K562 (cell line): ENCODE measurements at regions not wholly inside any gene's neighbourhood (a gene's known extent, or its start where the extent isn't known, plus 50 kb on each side); places are given as distances from the start of the nearest gene placed in this dataset.

Experiments
- ATAC-seq: fragments of 200-7000 bp; cut with Tn5 transposase; 3 replicates; pipeline ENCODE4 v1.9.1; 2020; ENCODE audit warnings: moderate library complexity
- BruUV-seq: library from RNA; stranded (reverse); fragments of 400-500 nt; replicated peaks from 2 replicates; lab custom pipeline; 2021; lab: Mats Ljungman, UMichigan
- CTCF ChIA-PET: fragments of 300-600 bp; formaldehyde crosslinking; extraction: SDS; loops from one replicate; lab custom pipeline; 2021; ENCODE audit warnings: low intra/inter-chr PET ratio; lab: Yijun Ruan, JAX
- POLR2A ChIA-PET: fragments of 300-600, 350-650 bp; sonication (Branson Sonifier 250); formaldehyde crosslinking; extraction: SDS; loops from one replicate; lab custom pipeline; 2021; ENCODE audit warnings: antibody characterized with exemption, inconsistent platforms; lab: Yijun Ruan, JAX
- DNase-seq, 4 experiments: peaks; one replicate each; pipeline versions ENCODE4 v3.0.0 to v3.0.0-alpha.2; 2011 to 2018; ENCODE audit warnings: low spot score in 3 of 4, mixed read lengths in 3 of 4; ENCODE audit errors: extremely low read depth in 1 of 4
- FAIRE-seq: peaks from 2 replicates; lab custom pipeline; 2011; peaks lifted over from hg19 to GRCh38; lab: Jason Lieb, UNC
- H2AFZ ChIP-seq: 2 replicates; pipeline ENCODE4 v1.6.0; 2011; ENCODE audit warnings: low read depth, low read length, control low read depth, inconsistent platforms
- H3K27ac ChIP-seq: fragments of 200-600 bp; 3 replicates; pipeline ENCODE4 v1.8.0; 2011; ENCODE audit warnings: low read depth, mild to moderate bottlenecking, control low read depth, inconsistent platforms, low read length, moderate library complexity, mixed read lengths; ENCODE audit errors: extremely low read depth
- H3K27me3 ChIP-seq, 2 experiments: fragments of 300-600 bp in 1 of 2; 2 replicates in 1 of 2; 3 replicates in 1 of 2; pipeline versions ENCODE4 v1.6.0 to v1.8.0; 2011; ENCODE audit warnings: inconsistent platforms in 2 of 2, low read length in 2 of 2, mild to moderate bottlenecking in 1 of 2, mixed read lengths in 1 of 2, moderate library complexity in 1 of 2; ENCODE audit not compliant: control insufficient read depth in 2 of 2, insufficient read depth in 2 of 2
- H3K36me3 ChIP-seq: fragments of 300-600 bp; 3 replicates; pipeline ENCODE4 v1.8.0; 2011; ENCODE audit warnings: mild to moderate bottlenecking, low read length, inconsistent platforms; ENCODE audit not compliant: control insufficient read depth, insufficient read depth
- H3K4me1 ChIP-seq, 2 experiments: fragments of 200-600 bp in 1 of 2; replicated peaks in 1 of 2; 2 replicates in 1 of 2; 3 replicates in 1 of 2; pipeline versions ENCODE4 v1.5.1 to v1.8.0; 2011; ENCODE audit warnings: inconsistent platforms in 2 of 2, low read length in 2 of 2, mild to moderate bottlenecking in 1 of 2, mixed read lengths in 1 of 2, moderate library complexity in 1 of 2; ENCODE audit not compliant: control insufficient read depth in 2 of 2, insufficient read depth in 2 of 2
- H3K4me2 ChIP-seq: 2 replicates; pipeline ENCODE4 v1.6.1; 2011; ENCODE audit warnings: low read length, control low read depth, inconsistent platforms, mixed read lengths; ENCODE audit not compliant: insufficient read depth
- H3K4me3 ChIP-seq: fragments of 200-600 bp; sonication (generic), shearing (Covaris generic); 2 replicates; pipeline ENCODE4 v1.5.1; 2016; ENCODE audit warnings: control low read depth, inconsistent platforms
- H3K79me2 ChIP-seq: fragments of 200-600 bp; 3 replicates; pipeline ENCODE4 v1.8.0; 2011; ENCODE audit warnings: low read length, inconsistent platforms; ENCODE audit not compliant: control insufficient read depth, insufficient read depth
- H3K9ac ChIP-seq, 2 experiments: 2 replicates each; pipeline versions ENCODE4 v1.6.0 to v1.6.1; 2011; ENCODE audit warnings: low read depth in 2 of 2, low read length in 2 of 2, control low read depth in 1 of 2, inconsistent platforms in 1 of 2, mild to moderate bottlenecking in 1 of 2, mixed read lengths in 1 of 2; ENCODE audit not compliant: insufficient read depth in 1 of 2
- H3K9me1 ChIP-seq: one replicate; pipeline ENCODE4 v1.6.0; 2011; ENCODE audit warnings: inconsistent platforms, mild to moderate bottlenecking, low read length, moderate library complexity; ENCODE audit not compliant: control insufficient read depth, insufficient read depth
- H3K9me3 ChIP-seq: replicated peaks from 2 replicates; pipeline ENCODE4 v1.5.1; 2011; ENCODE audit warnings: low read depth, low read length, inconsistent platforms; ENCODE audit not compliant: control insufficient read depth, insufficient read depth
- H4K20me1 ChIP-seq: replicated peaks from 2 replicates; pipeline ENCODE4 v1.6.1; 2011; ENCODE audit warnings: low read length, inconsistent platforms, mixed read lengths; ENCODE audit not compliant: control insufficient read depth, insufficient read depth
- BHLHE40 ChIP-seq: IDR thresholded peaks from 2 replicates; pipeline ENCODE4 v1.6.1; 2011; ENCODE audit warnings: low read length, improper control_type of control experiment
- CREM ChIP-seq: IDR thresholded peaks from 2 replicates; pipeline ENCODE4 v1.6.1; 2014; ENCODE audit warnings: antibody characterized with exemption, low read depth
- EZH2 ChIP-seq: IDR thresholded peaks from 2 replicates; pipeline ENCODE4 v1.6.1; 2012; ENCODE audit warnings: low read depth, mild to moderate bottlenecking, inconsistent platforms, low read length, borderline replicate concordance
- GTF2E2 ChIP-seq: fragments of 200-800 bp; sonication (Bioruptor generic); IDR thresholded peaks from 2 replicates; pipeline ENCODE4 v1.6.1; 2016; ENCODE audit warnings: missing genetic modification characterization, missing compliant biosample characterization
- HEY1 ChIP-seq: fragments of 250-450 bp; sonication (Bioruptor Pico); IDR thresholded peaks from 2 replicates; pipeline ENCODE4 v1.5.0; 2020; ENCODE audit warnings: mild to moderate bottlenecking, moderate library complexity, borderline replicate concordance
- MCM5 ChIP-seq: fragments of 450-650 bp; IDR thresholded peaks from 2 replicates; pipeline ENCODE4 v1.6.1; 2016; ENCODE audit warnings: low read depth
- NR2C2 ChIP-seq, 2 experiments: fragments of 200-800 bp in 1 of 2; sonication (Bioruptor generic) in 1 of 2; sonication (generic) in 1 of 2; formaldehyde crosslinking in 1 of 2; IDR thresholded peaks; 2 replicates each; pipeline versions ENCODE4 v1.6.1 to v1.8.0; 2016 to 2022; ENCODE audit warnings: mild to moderate bottlenecking in 1 of 2, missing compliant biosample characterization in 1 of 2, missing genetic modification characterization in 1 of 2, missing genetic modification reagents in 1 of 2
- SAFB ChIP-seq: fragments of 200-400 bp; formaldehyde crosslinking; IDR thresholded peaks from 2 replicates; pipeline ENCODE4 v1.6.1; 2017; ENCODE audit warnings: low read depth, low read length, borderline replicate concordance
- SNRNP70 ChIP-seq: fragments of 200-400 bp; formaldehyde crosslinking; optimal IDR thresholded peaks from 2 replicates; pipeline ENCODE3; 2017; ENCODE audit warnings: low read depth, low read length
- ZNF444 ChIP-seq: fragments of 250-450 bp; sonication (Bioruptor Pico); IDR thresholded peaks from 2 replicates; pipeline ENCODE4 v1.4.0; 2020; ENCODE audit warnings: mild to moderate bottlenecking, moderate library complexity
- ZNF778 ChIP-seq: fragments of 450-650 bp; formaldehyde crosslinking; IDR thresholded peaks from 2 replicates; pipeline ENCODE4 v1.4.0; 2020; ENCODE audit warnings: mild to moderate bottlenecking, moderate library complexity
- in situ Hi-C: fragments of 300-500 bp; cut with MboI; formaldehyde crosslinking; loops from 4 replicates; pipeline ENCODE4 v1.15.0; 2018; ENCODE audit warnings: inconsistent platforms, mixed read lengths
- intact Hi-C: fragments of 100-400 bp; cut with micrococcal nuclease; formaldehyde crosslinking; loops from 2 replicates; pipeline ENCODE4 v1.14.2; 2022
- TF ChIP-seq, protein P1 (sequence below), 2 experiments: fragments of 450-650 bp in 1 of 2; sonication (generic) in 1 of 2; formaldehyde crosslinking in 1 of 2; IDR thresholded peaks in 1 of 2; conservative IDR thresholded peaks in 1 of 2; 2 replicates each; pipeline versions ENCODE4 v1.6.1 to v1.8.1; 2016 to 2023; ENCODE audit warnings: mild to moderate bottlenecking in 2 of 2, moderate library complexity in 2 of 2, inconsistent platforms in 1 of 2, missing genetic modification reagents in 1 of 2
- TF ChIP-seq, protein P2 (sequence below): sonication (generic); formaldehyde crosslinking; IDR thresholded peaks from 2 replicates; pipeline ENCODE4 v1.8.1; 2023; ENCODE audit warnings: mild to moderate bottlenecking, missing genetic modification reagents

DNA sequence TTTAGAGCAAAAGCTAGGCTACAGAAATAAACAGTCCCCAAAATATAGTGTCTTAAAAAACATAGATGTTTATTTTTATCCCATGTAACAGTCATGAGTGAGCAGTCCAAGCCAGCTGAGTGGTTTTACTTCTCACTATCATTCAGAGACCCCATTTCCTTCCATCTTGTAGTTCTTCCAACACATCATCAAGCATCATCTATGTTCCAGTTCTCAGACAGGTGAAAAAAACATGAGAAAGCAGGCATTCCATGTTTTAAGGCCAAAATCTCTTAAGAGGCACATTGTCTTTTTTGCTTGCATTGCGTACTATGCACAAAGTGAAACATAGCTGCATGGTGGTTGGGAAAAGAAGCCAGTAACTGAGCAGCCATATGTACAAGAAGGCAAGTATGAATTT, 128.6 kb downstream of the ATOH1 start (continued):
- TF ChIP-seq, protein P1, sequence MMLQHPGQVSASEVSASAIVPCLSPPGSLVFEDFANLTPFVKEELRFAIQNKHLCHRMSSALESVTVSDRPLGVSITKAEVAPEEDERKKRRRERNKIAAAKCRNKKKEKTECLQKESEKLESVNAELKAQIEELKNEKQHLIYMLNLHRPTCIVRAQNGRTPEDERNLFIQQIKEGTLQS (IDR thresholded peaks at IDR 0.05): no peak
- TF ChIP-seq, protein P1 (CRISPR knock-in tag; conservative IDR thresholded peaks at IDR 0.05): no peak

DNA sequence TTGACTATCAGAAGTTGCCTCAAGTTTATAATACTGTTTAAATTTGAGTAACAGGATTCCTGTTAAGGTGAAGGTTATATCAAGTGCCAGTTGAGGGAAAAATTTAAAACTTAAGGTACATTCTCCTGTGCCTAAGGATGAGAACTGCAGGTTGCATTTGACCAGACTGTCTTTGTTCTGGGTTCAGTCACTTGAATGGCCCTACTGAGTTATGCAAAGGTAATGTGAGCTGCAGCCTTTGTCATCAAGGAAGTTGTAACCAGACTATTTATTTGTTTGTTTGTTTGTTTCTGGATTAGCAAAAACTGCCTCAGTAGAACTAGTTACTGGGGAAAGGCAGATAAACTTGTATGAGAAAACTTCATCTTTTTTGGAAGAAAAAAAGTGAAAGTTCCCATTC, 131.9 kb downstream of the ATOH1 start:
- no peak overlapping the region for H2AFZ ChIP-seq
- BruUV-seq: no TSS peak
- no peaks in the 10 kb centered on the region for H3K4me1 ChIP-seq
- in situ Hi-C loops (no loop called here), intact Hi-C loops (no loop called here)
- H3K27me3 ChIP-seq: no peaks in the 10 kb centered on the region
- H4K20me1 ChIP-seq: no peaks in the 10 kb centered on the region
- H3K9ac ChIP-seq: no peak overlapping the region
- no peak overlapping the region for H3K27ac ChIP-seq
- no peaks in the 10 kb centered on the region for H3K36me3 ChIP-seq
- ATAC-seq (no peak), FAIRE-seq (no peak)
- H3K9me1 ChIP-seq: no peaks in the 10 kb centered on the region
- H3K9me3 ChIP-seq: no peaks in the 10 kb centered on the region
- no peak overlapping the region for H3K4me2 ChIP-seq
- TF ChIP-seq ZNF444: no peak
- TF ChIP-seq NR2C2 (CRISPR knock-in tag; IDR thresholded peaks at IDR 0.05): no peak
- no peak for TF ChIP-seq NR2C2 (tag; IDR thresholded peaks at IDR 0.05)
- TF ChIP-seq ZNF778 (CRISPR knock-in tag): no peak
- no peak for TF ChIP-seq CREM
- no peak for TF ChIP-seq BHLHE40
- no peak for TF ChIP-seq HEY1
- no peak for TF ChIP-seq MCM5
- TF ChIP-seq GTF2E2 (tag): no peak
- TF ChIP-seq, protein P2, sequence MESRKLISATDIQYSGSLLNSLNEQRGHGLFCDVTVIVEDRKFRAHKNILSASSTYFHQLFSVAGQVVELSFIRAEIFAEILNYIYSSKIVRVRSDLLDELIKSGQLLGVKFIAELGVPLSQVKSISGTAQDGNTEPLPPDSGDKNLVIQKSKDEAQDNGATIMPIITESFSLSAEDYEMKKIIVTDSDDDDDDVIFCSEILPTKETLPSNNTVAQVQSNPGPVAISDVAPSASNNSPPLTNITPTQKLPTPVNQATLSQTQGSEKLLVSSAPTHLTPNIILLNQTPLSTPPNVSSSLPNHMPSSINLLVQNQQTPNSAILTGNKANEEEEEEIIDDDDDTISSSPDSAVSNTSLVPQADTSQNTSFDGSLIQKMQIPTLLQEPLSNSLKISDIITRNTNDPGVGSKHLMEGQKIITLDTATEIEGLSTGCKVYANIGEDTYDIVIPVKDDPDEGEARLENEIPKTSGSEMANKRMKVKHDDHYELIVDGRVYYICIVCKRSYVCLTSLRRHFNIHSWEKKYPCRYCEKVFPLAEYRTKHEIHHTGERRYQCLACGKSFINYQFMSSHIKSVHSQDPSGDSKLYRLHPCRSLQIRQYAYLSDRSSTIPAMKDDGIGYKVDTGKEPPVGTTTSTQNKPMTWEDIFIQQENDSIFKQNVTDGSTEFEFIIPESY (CRISPR knock-in tag): no peak
- TF ChIP-seq EZH2: no peak
- TF ChIP-seq SNRNP70: no peak
- no peak for TF ChIP-seq SAFB
- TF ChIP-seq, all 486 proteins: peak for 0
- no peak for DNase-seq
- Histone ChIP-seq H3K4me3 (no peak overlapping the region), H3K79me2 (no peaks in the 10 kb centered on the region)
- ChIA-PET POLR2A (interaction anchor here (0.6 to 1.5 kb wide), 2 partner anchors 20 to 21 kb away, joined by 3 read pairs; no protein-coding TSS in a partner anchor), CTCF (no interaction called here)
